ENCODE measurements at regions not wholly inside any gene's neighbourhood (a gene's known extent, or its start where the extent isn't known, plus 50 kb on each side); places are given as distances from the start of the nearest gene placed in this dataset.
A peak's percentile ranks its signal among the peaks of the same experiment; 100 is the strongest.

- TF ChIP-seq SMAD3 (CRISPR knock-in tag; IDR thresholded peaks at IDR 0.05; ENCODE audit: borderline replicate concordance) (no peak), CTCF (IDR thresholded peaks at IDR 0.05) (no peak), FOXJ3 (CRISPR knock-in tag; IDR thresholded peaks at IDR 0.05; ENCODE audit: borderline replicate concordance) (no peak), GABPB1 (CRISPR knock-in tag; IDR thresholded peaks at IDR 0.05) (0 out of 2 replicates have a peak, but pooled peaks have one; percentile 25), PREB (CRISPR knock-in tag; IDR thresholded peaks at IDR 0.05; ENCODE audit: borderline replicate concordance) (no peak), ATF2 (CRISPR knock-in tag; IDR thresholded peaks at IDR 0.05; ENCODE audit: borderline replicate concordance, low read depth) (no peak), PRRX2 (CRISPR knock-in tag; IDR thresholded peaks at IDR 0.05) (no peak), GTF2I (CRISPR knock-in tag; conservative IDR thresholded peaks at IDR 0.05) (no peak), NFYB (CRISPR knock-in tag; conservative IDR thresholded peaks at IDR 0.05; ENCODE audit: low read depth) (no peak), MXD4 (CRISPR knock-in tag; IDR thresholded peaks at IDR 0.05; ENCODE audit: borderline replicate concordance) (no peak), SP1 (CRISPR knock-in tag; conservative IDR thresholded peaks at IDR 0.05) (no peak), CREB1 (CRISPR knock-in tag; IDR thresholded peaks at IDR 0.05) (no peak)
Observed at GRCh38 chr2:74741629-74742028, 87.6 kb downstream of the SEMA4F start.
